ENCODE measurements at regions not wholly inside any gene's neighbourhood (a gene's known extent, or its start where the extent isn't known, plus 50 kb on each side); places are given as distances from the start of the nearest gene placed in this dataset.
A peak's percentile ranks its signal among the peaks of the same experiment; 100 is the strongest.

DNA sequence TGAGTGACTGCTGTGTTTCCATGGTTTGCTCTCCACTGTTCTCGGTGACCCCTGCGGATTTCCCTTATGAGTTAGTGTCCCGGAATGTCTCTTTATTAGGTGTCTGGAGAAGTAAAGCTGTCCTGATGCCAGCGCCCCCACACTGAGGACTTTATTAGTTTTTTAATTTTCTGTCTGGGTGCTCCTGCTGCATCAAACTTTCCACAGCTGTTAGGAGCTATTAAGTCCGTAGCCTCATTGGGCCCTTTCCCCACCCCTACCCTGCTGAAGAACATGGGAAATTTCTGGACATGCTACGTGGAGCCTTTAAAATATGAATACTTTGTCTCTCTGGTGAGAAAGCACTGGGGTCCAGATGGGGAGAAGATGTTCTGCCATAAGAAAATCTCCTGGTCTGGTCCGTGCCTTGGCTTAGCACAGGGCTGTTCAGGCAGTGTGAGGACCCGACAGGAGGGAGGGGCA lies 161.7 kb upstream of the HES1 start:
- no peak for ATAC-seq
- Mint-ChIP-seq H3K4me3 (no peak overlapping the region), H3K27me3 (peaks cover 6 to 58% (median 28%) of the 10 kb centered on the region in 5 donors), H3K36me3 (no peaks in the 10 kb centered on the region), H3K9me3 (peaks cover 0 to 3% (median 0%) of the 10 kb centered on the region in 9 donors), H3K4me1 (peaks cover 8 to 25% (median 14%) of the 10 kb centered on the region in 4 donors), H3K27ac (no peak overlapping the region)
- no peak for DNase-seq
- POLR2A ChIA-PET = no interaction called here

GRCh38 chr3:193974671-193975535 lies 161.0 kb upstream of the HES1 start:
- H3K9me3 Mint-ChIP-seq = peaks cover 0 to 3% (median 0%) of the 10 kb centered on the region in 9 donors
- H3K36me3 Mint-ChIP-seq = no peaks in the 10 kb centered on the region
- peaks cover 6 to 58% (median 25%) of the 10 kb centered on the region in 5 donors for H3K27me3 Mint-ChIP-seq
- no peak for DNase-seq
- no peak overlapping the region for H3K27ac Mint-ChIP-seq
- no peak overlapping the region for H3K4me3 Mint-ChIP-seq
- H3K4me1 Mint-ChIP-seq = peaks cover 6 to 23% (median 13%) of the 10 kb centered on the region in 4 donors
- no peak for ATAC-seq
- POLR2A ChIA-PET = no interaction called here

DNA sequence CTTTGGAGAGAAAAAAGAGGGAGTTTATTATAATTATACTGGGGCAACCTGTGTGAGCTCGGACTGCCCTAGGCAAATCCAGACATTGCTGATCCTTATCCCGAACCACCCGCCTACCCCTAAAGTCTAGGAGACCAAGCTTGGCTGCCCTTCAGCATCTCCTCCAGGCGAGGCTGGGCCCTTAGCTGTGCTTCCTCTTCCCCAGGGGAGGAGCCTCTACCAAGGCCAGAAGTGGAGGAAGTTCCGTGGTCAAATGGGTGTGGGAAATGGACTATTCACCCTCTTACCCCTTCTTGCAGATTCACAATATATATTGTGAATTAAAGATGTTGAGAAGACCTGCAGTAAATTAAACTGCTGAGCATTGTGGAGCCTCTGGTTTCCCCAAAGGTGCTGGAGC lies 158.3 kb upstream of the HES1 start:
- Mint-ChIP-seq H3K27ac (no peak overlapping the region), H3K27me3 (peaks cover 4 to 35% (median 18%) of the 10 kb centered on the region in 5 donors), H3K4me3 (no peak overlapping the region), H3K36me3 (no peaks in the 10 kb centered on the region), H3K4me1 (peaks cover 0 to 6% (median 0%) of the 10 kb centered on the region in 4 donors), H3K9me3 (peaks cover 0 to 3% (median 0%) of the 10 kb centered on the region in 9 donors)
- DNase-seq = no peak
- ATAC-seq = no peak
- POLR2A ChIA-PET = no interaction called here

GRCh38 chr3:193978030-193978429 lies 157.9 kb upstream of the HES1 start:
- H3K9me3 Mint-ChIP-seq = peaks cover 0 to 3% (median 0%) of the 10 kb centered on the region in 9 donors
- no peaks in the 10 kb centered on the region for H3K36me3 Mint-ChIP-seq
- no peak overlapping the region for H3K4me3 Mint-ChIP-seq
- H3K27ac Mint-ChIP-seq = no peak overlapping the region
- ATAC-seq = no peak
- peaks cover 0 to 3% (median 0%) of the 10 kb centered on the region in 4 donors for H3K4me1 Mint-ChIP-seq
- H3K27me3 Mint-ChIP-seq = peaks cover 4 to 31% (median 18%) of the 10 kb centered on the region in 5 donors
- POLR2A ChIA-PET = no interaction called here
- no peak for DNase-seq

- peaks cover 0 to 3% (median 0%) of the 10 kb centered on the region in 9 donors for H3K9me3 Mint-ChIP-seq
- H3K4me3 Mint-ChIP-seq = no peak overlapping the region
- DNase-seq (no peak), ATAC-seq (no peak)
- H3K27ac Mint-ChIP-seq = peak overlapping the region in 1 of 10 donors; percentile 21
- POLR2A ChIA-PET = no interaction called here
- peaks cover 3 to 27% (median 16%) of the 10 kb centered on the region in 5 donors for H3K27me3 Mint-ChIP-seq
- peaks cover 0 to 1% (median 0%) of the 10 kb centered on the region in 4 donors for H3K4me1 Mint-ChIP-seq
- H3K36me3 Mint-ChIP-seq = no peaks in the 10 kb centered on the region
These were observed 157.5 kb upstream of the HES1 start for GRCh38 chr3:193978486-193978885.

DNA sequence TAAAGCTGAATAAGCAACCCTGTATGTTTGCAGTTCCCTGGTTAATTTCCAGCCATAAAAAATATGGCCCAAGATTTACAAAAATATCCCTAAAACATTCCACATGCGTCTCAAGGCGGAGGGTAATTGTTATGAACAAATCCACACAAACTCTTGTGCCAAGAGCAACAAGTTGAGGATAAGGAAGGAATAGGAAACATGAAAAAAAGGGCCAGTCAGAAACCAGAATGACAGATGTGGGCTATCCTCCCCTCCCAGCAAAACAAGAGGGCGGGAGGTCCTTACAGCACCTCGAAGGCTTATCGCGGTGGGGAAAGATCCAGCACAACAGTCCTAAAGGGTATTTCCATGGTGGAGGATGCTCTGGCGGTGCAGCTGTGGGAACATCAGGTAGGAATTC lies 155.6 kb upstream of the HES1 start:
- ATAC-seq (no peak), DNase-seq (no peak)
- Mint-ChIP-seq H3K36me3 (no peaks in the 10 kb centered on the region), H3K27ac (no peak overlapping the region), H3K27me3 (peaks cover 0 to 11% (median 5%) of the 10 kb centered on the region in 5 donors), H3K4me3 (no peak overlapping the region), H3K4me1 (peaks cover 0 to 1% (median 0%) of the 10 kb centered on the region in 4 donors), H3K9me3 (no peaks in the 10 kb centered on the region)
- POLR2A ChIA-PET = no interaction called here

DNA sequence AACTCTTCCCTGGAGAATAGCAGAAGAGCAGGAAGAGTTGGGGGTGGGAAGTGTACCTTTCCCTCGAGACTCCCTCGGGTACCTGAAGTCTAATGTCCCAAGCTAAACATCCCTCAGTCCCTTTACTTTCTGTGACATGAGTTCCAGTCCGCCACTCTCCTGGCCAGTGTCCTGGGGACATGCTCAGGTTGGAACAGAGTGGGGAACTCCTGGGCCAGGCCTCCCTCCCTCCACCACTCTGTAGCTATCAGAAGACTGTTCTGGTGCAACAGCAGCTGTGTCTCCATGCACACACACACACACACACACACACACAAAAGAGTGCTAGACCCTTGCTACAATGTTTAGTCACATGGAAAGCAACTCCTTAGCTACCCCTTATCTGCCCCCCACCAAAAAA lies 155.0 kb upstream of the HES1 start:
- ATAC-seq (no peak), DNase-seq (no peak)
- no peaks in the 10 kb centered on the region for H3K36me3 Mint-ChIP-seq
- no peaks in the 10 kb centered on the region for H3K9me3 Mint-ChIP-seq
- POLR2A ChIA-PET = no interaction called here
- H3K4me1 Mint-ChIP-seq = peaks cover 0 to 1% (median 0%) of the 10 kb centered on the region in 4 donors
- no peak overlapping the region for H3K4me3 Mint-ChIP-seq
- peaks cover 0 to 16% (median 7%) of the 10 kb centered on the region in 5 donors for H3K27me3 Mint-ChIP-seq
- H3K27ac Mint-ChIP-seq = no peak overlapping the region

DNA sequence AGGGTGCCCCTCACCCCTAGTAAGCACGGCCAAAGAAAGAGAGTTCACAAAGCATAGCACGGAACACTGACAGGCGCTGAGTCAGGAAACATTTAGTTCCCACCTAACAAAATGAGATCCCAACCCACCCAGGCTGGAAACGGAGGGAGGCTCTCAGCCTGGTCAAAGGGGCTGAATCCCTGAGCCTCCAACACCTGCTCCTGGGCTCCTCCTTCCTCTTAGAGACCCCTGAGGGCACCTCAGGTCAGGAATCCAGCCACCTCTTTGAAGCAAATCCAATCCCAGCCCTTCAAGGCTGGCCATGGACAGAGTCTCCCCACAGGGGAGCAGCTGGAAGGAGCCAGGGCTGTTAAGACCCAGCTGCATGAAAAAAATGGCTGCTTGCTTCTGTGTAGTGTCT lies 154.4 kb upstream of the HES1 start:
- Mint-ChIP-seq H3K27me3 (peaks cover 0 to 22% (median 9%) of the 10 kb centered on the region in 5 donors), H3K27ac (no peak overlapping the region), H3K36me3 (no peaks in the 10 kb centered on the region), H3K4me1 (peaks cover 0 to 1% (median 0%) of the 10 kb centered on the region in 4 donors), H3K9me3 (no peaks in the 10 kb centered on the region), H3K4me3 (no peak overlapping the region)
- POLR2A ChIA-PET = no interaction called here
- ATAC-seq = no peak
- no peak for DNase-seq

GRCh38 chr3:193982258-193982659 lies 153.7 kb upstream of the HES1 start:
- POLR2A ChIA-PET = no interaction called here
- Mint-ChIP-seq H3K9me3 (no peaks in the 10 kb centered on the region), H3K27ac (no peak overlapping the region), H3K4me1 (peaks cover 0 to 1% (median 0%) of the 10 kb centered on the region in 4 donors), H3K27me3 (peaks cover 3 to 24% (median 8%) of the 10 kb centered on the region in 5 donors), H3K36me3 (no peaks in the 10 kb centered on the region), H3K4me3 (no peak overlapping the region)
- DNase-seq = no peak
- ATAC-seq = no peak

GRCh38 chr3:193983846-193984818 lies 151.8 kb upstream of the HES1 start:
- Mint-ChIP-seq H3K27me3 (peaks cover 6 to 24% (median 9%) of the 10 kb centered on the region in 5 donors), H3K4me3 (no peak overlapping the region), H3K4me1 (peaks cover 0 to 1% (median 0%) of the 10 kb centered on the region in 4 donors), H3K27ac (no peak overlapping the region), H3K36me3 (no peaks in the 10 kb centered on the region), H3K9me3 (no peaks in the 10 kb centered on the region)
- DNase-seq (no peak), ATAC-seq (no peak)
- POLR2A ChIA-PET = no interaction called here

- Mint-ChIP-seq H3K27ac (no peak overlapping the region), H3K9me3 (peaks cover 0 to 3% (median 0%) of the 10 kb centered on the region in 9 donors), H3K36me3 (peaks cover 0 to 3% (median 0%) of the 10 kb centered on the region in 3 donors), H3K4me1 (peaks cover 0 to 1% (median 0%) of the 10 kb centered on the region in 4 donors), H3K4me3 (no peak overlapping the region), H3K27me3 (peaks cover 4 to 16% (median 8%) of the 10 kb centered on the region in 5 donors)
- ATAC-seq (no peak), DNase-seq (no peak)
- POLR2A ChIA-PET = no interaction called here
These were observed 151.1 kb upstream of the HES1 start for GRCh38 chr3:193984876-193985275.

GRCh38 chr3:193987186-193987585 lies 148.8 kb upstream of the HES1 start:
- no peak for DNase-seq
- POLR2A ChIA-PET = no interaction called here
- ATAC-seq = no peak
- Mint-ChIP-seq H3K4me3 (no peak overlapping the region), H3K4me1 (no peaks in the 10 kb centered on the region), H3K27ac (no peak overlapping the region), H3K36me3 (peaks cover 0 to 7% (median 0%) of the 10 kb centered on the region in 3 donors), H3K27me3 (peaks cover 4 to 16% (median 8%) of the 10 kb centered on the region in 5 donors), H3K9me3 (peaks cover 0 to 13% (median 0%) of the 10 kb centered on the region in 9 donors)

Data from naive thymus-derived CD8-positive, alpha-beta T cell (primary cell).